HL-60/S4 (cell line): ENCODE measurements at regions not wholly inside any gene's neighbourhood (a gene's known extent, or its start where the extent isn't known, plus 50 kb on each side); places are given as distances from the start of the nearest gene placed in this dataset.

Source experiments
- in situ Hi-C: fragments of 300-500 bp; cut with MboI; formaldehyde crosslinking; loops from 2 replicates; pipeline ENCODE4 v1.14.3; 2022; ENCODE audit warnings: low sequenced_read_pairs

DNA sequence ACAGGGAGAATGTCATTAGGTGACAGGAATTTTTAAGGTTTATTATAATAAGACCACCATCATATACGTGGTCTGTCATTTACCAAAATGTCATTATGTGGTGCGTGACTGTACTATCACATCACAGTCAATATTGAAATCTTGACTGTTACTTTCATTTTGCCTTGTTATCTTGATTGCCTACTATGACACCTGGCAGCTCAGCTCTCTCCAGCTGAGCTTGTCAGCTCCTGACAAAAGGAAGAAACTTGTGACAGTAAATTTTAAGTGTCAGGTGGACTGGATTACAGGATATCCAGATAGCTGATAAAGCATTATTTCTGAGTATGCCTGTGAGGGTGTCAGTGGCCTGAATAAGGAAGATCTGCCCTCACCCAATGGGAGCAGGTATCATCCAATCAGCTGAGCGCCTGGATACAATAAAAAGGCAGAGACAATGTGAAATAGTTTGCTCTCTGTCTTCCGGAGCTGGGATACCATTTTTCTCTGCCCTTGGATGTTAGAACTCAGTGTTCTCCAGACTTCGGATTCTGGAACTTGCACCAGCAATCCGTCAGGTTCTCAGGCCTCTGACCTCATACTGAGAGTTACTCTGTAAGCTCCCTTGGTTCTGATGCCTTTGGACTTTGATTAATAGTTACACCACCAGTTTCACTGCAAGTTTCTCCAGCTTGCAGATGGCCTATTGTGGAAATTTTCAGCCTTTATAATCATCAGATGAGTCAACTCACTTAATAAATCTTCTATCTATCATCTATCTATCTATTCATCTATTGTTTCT is 1454.7 kb upstream of the IGFBP7 start:
- in situ Hi-C loops = no loop called here

GRCh38 chr4:58561170-58561569 is 1451.0 kb upstream of the IGFBP7 start:
- in situ Hi-C loops = no loop called here

DNA sequence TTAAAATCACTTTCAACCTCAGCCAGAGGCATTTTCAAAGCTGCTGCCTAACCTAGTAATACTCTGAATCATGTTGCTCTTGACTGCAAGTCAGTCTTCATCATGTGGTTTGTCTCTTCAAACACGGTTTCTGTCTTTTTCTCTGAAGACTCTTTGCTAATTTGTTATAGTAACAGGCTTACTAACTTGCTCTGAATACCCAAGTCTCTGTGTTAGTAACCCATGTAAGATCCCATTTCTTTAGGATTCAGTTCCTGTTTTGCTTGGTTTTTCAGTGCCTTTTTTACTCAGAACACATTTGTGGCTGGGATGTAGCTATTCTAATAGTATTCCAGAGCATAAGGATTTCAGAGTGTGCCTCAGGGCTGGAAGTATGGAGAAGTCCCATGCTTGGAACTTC is 1450.6 kb upstream of the IGFBP7 start:
- in situ Hi-C loops = no loop called here

GRCh38 chr4:58553679-58554078 is 1443.5 kb upstream of the IGFBP7 start:
- in situ Hi-C loops = no loop called here

GRCh38 chr4:58553031-58553430 is 1442.8 kb upstream of the IGFBP7 start:
- in situ Hi-C loops = no loop called here

DNA sequence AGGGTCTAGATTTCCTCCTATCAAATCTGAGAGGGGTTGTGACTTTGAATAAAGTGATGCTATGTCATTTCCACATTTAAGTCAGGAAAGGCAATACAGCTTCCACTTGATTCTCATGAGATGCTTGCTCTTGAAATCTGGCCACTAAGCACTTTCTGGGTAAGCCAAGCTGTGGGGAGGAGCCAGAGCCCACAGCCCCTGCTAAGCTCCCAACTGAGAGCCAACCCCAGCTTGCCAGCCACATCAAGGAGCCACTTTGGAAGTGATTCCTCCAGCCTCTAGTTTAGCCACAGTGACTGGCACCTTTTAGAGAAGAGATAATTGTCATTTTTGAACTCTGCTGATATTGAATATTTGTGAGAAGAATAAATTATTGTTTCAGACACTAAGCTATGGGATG is 1441.5 kb upstream of the IGFBP7 start:
- in situ Hi-C loops = no loop called here

DNA sequence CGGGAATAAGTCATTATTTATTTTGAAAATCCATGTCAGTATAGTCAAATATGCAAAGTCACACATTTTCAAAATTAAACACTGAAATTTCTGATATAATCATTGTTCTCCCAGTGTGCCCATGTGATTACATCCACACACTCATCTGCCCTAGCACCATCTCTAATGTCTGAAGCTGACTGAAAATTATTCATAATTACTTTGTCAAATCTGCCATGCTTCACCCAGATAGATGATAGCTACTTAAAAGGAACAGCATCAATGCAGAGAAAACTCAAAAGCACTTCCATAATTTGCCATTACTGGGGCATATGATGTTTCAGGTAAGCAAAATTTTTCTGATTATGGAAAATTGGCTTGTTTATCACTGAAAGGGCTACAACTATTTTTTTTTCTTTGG is 1433.3 kb upstream of the IGFBP7 start:
- in situ Hi-C loops = no loop called here

- in situ Hi-C loops = no loop called here
Measured at GRCh38 chr4:58541926-58542325, 1431.7 kb upstream of the IGFBP7 start.

DNA sequence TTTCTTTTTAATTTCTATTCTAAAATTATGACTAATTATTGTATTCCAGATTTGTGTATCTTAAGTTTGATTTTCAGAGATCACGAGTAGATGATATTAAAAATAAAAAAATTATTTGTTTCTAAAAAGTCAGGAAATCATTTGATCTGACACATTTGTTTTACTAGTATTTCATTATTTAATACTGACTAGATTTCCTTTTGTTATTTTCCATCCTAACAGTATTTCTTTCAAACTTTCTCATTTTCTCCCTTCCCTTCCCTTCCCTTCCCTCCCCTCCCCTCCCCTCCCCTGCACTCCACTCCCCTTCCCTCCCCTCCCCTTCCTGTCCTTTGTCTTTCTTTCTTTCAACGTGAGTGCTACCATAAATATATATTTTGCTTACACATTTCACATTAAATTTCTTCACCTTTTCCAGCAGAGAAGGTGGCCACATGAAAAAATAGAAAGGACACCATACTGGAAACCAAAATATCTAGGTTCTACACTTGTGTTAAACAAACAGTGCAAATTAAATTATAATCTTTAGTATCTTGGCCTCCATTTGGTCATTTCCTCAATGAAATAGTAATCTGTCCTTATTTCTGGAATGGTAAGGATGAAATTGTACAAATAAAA is 1412.7 kb upstream of the IGFBP7 start:
- in situ Hi-C loops = no loop called here

DNA sequence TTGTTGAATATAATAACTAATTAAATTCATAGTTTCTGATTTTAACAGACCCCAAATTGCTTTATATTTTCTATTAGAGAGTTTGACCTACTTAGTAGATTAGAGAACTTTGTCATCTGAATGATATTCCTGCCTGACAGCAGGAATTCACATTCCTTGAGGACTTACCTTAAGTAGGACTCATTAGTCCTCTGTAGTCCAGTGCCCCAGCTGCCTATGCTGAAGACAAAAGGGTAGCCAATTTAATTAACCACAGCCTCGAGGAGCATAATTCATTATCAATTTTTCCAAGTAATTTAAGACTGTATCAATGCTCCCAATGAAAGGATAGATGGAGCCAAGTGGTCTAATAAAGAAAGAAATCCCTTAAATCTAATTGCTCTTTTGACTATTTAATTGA is 1405.0 kb upstream of the IGFBP7 start:
- in situ Hi-C loops = no loop called here

DNA sequence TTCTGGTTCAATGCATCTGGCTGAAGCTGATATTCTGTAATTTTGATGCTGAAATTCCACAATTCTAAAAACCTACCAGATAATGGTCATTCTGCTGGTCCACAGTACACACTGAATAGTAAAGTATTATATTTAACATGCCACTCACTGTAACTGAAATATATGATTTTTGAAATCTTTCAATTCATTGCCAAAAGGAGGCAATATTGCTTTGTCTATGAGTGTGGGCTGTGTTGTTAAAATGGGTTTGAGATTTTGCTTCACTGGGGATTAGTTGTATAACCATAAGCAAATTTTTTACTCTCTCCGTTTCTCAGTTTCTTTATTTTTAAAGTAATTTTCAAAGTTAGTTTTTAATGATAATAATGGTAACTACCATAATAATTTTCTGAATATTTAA is 1404.1 kb upstream of the IGFBP7 start:
- in situ Hi-C loops = no loop called here

GRCh38 chr4:58510652-58511051 is 1400.5 kb upstream of the IGFBP7 start:
- in situ Hi-C loops = no loop called here

- in situ Hi-C loops = no loop called here
Measured at GRCh38 chr4:58507079-58507478, 1396.9 kb upstream of the IGFBP7 start.

GRCh38 chr4:58502839-58503238 is 1392.7 kb upstream of the IGFBP7 start:
- in situ Hi-C loops = no loop called here

GRCh38 chr4:58499182-58499581 is 1389.0 kb upstream of the IGFBP7 start:
- in situ Hi-C loops = no loop called here

DNA sequence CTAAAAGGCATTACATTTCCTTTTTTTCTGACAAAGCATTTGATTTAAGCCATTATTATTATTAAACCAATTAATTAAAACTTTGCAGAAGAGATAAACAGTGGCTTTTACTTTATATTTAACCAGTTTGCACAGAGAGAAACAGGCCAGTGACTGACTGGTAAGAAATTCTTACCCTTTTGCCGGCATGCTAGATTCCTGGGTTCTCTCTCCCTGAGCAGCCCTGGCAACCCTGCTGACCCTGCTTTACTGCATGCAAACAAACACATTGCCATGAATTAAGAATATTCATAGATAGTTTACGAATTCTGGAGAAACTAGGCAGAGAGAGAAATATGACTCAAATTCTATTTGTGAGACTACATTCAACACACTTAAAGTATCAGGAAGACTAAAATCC is 1381.4 kb upstream of the IGFBP7 start:
- in situ Hi-C loops = no loop called here

- in situ Hi-C loops = no loop called here
Measured at GRCh38 chr4:58477950-58478349, 1367.8 kb upstream of the IGFBP7 start.

DNA sequence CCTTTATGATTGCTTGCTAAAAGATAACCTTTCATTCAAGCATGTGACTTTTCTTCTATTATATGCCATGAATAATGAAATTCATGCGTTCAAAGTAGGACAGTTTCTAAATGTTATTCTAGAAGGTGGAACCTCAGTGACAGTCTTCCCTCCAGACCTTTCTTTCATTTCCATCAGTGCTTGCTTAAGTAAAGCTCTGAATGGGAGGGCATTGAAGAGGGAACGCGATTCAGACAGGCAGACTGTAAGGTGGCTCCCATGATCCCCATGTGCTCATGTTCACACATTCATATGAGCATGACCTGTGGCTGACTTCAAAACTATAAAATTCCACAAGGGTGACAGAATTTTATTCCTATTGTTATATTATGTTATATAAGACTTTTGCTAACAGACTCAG is 1367.3 kb upstream of the IGFBP7 start:
- in situ Hi-C loops = no loop called here

DNA sequence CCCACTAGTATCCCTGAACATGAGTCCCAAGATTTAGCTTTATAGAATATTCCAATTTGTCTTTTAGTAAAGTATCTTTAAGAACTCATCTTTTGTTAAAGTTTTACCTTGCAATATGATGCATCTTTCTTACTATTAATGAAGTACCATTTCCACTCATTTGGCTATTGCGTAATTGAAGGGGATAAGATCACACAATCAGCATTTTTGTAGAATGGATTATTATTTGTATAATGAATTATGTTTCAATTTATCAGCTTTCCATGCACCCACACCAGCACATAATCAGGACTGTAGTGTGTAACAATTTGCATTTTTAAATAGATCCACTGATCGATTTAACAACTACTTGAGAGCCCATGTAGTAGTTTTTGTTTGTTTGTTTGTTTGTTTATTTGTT is 1364.9 kb upstream of the IGFBP7 start:
- in situ Hi-C loops = no loop called here

- in situ Hi-C loops = no loop called here
Measured at GRCh38 chr4:58465031-58465430, 1354.8 kb upstream of the IGFBP7 start.

DNA sequence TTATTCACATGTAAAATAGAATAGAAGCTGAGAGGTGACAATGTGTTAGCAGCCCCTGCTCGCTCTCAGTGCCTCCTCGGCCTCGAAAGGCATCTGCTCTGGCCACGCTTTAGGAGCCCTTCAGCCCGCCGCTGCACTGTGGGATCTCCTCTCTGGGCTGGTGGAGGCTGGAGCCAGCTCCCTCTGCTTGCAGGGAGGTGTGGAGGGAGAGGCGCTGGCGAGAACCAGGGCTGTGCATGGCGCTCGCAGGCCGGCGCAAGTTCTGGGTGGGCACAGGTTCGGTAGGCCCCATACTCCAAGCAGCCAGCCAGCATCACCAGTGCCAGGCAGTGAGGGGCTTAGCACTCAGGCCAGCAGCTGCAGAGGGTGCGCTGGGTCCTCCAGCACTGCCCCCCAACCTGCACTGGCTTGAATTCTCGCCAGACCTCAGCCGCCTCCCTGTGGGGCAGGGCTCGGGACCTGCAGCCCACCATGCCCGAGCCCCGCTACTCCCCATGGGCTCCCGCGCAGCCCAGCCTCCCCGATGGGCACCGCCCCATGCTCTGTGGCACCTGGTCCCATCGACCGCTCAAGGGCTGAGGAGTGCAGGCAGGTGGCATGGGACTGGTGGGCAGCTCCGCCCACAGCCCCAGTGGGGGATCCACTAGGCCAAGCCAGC is 1346.7 kb upstream of the IGFBP7 start:
- in situ Hi-C loops = no loop called here

DNA sequence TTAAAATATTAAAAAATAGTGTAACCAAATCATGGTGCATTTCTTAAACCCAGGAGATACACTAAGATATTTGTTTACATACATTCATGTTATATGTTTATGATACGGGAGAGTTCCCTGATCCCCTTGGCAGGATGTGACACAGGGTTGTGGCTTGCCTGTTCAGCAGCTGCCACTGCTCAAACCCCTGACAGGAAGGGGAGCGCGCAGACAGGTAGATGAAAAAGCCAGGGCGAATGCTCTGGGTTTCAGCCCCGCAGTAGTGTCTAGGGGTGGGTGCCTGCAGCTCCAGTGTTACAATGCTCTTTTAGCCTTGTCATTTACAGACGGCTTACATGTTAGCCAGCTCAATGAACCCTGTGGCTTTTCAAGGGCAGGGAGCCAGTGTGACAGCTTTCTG is 1343.8 kb upstream of the IGFBP7 start:
- in situ Hi-C loops = no loop called here
